PC-9 (cell line): ENCODE measurements at regions not wholly inside any gene's neighbourhood (a gene's known extent, or its start where the extent isn't known, plus 50 kb on each side); places are given as distances from the start of the nearest gene placed in this dataset.

ENCODE experiments used
- CTCF ChIP-seq: fragments of 200-600 bp; sonication (generic); conservative IDR thresholded peaks from 2 replicates; pipeline ENCODE4 v1.6.1; 2017; ENCODE audit warnings: mixed run types, antibody characterized with exemption, mild to moderate bottlenecking, moderate library complexity
- EZH2 ChIP-seq: fragments of 200-600 bp; sonication (generic); IDR thresholded peaks from 2 replicates; pipeline ENCODE4 v1.8.0; 2017; ENCODE audit warnings: antibody characterized with exemption, low read depth

DNA sequence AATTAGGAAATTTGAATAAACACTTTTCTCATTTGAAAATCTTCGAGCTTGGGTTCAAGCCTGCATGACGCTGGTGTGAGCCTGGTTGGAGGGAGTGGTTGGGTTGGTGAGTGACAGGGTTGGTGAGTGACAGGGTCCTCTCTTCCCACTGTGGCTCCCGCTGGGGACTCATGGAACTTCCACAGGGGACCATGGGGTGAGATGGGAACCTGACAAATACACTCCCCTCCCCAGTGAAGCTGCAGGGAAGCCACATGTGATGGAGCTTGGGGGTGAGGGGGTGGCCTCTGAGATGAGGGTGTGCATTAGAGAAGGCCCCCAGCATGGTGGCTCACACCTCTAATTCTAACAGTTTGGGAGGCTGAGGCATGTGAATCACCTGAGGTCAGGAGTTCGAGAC is 66.8 kb downstream of the RTL6 start:
- no peak for TF ChIP-seq CTCF
- TF ChIP-seq EZH2, result no peak
